ENCODE measurements at regions not wholly inside any gene's neighbourhood (a gene's known extent, or its start where the extent isn't known, plus 50 kb on each side); places are given as distances from the start of the nearest gene placed in this dataset.

DNA sequence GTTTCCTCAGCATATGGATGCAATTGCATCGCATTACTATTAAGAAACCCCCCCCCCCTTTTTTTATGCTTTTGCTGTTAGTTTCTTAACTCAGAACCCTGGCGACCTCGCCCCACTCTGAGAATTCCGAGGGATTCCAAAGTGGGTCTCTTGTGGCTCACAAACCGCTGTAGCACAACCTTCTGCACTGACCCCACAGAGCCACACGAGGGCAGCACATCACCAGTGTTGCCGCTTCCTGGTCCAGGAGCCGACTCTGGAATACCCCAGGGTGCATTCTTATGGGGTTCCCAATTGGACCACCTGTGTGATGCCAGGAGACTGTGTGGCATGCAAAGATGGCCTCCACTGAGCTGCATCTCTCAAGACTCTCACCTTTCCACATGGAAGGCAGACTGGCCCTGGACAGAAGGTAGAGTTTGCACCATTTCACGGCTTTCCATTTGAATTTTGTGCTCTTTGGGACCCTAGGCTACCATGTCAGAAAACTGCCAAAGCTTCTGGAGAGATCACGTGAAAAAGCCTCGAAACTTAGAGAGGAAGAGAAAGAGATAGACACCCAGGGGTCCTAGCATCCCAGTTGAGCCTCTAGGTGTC, 432.7 kb upstream of the ASIC2 start:
- no peak for TF ChIP-seq ZNF274 (IDR thresholded peaks at IDR 0.05; ENCODE audit: low read depth, low read length)
- TF ChIP-seq SUZ12 (IDR thresholded peaks at IDR 0.05; ENCODE audit: extremely low read depth, insufficient read depth, insufficient read length), result no peak
- no peak for TF ChIP-seq YY1 (IDR thresholded peaks at IDR 0.05; ENCODE audit: insufficient read depth, insufficient read length)
